OCI-LY7 (cell line): ENCODE measurements at regions not wholly inside any gene's neighbourhood (a gene's known extent, or its start where the extent isn't known, plus 50 kb on each side); places are given as distances from the start of the nearest gene placed in this dataset.

ENCODE experiments used
- CTCF ChIP-seq: fragments of 200-600 bp; sonication (generic); conservative IDR thresholded peaks from 2 replicates; pipeline ENCODE4 v1.5.1; 2014; ENCODE audit warnings: mild to moderate bottlenecking, antibody characterized with exemption, low read length, moderate library complexity, mixed read lengths
- EZH2phosphoT487 ChIP-seq: fragments of 200-600 bp; sonication (generic); IDR thresholded peaks from 2 replicates; pipeline ENCODE4 v1.6.1; 2018; ENCODE audit warnings: low read depth, borderline replicate concordance, mild to moderate bottlenecking, mixed run types, antibody characterized with exemption, low read length, moderate library complexity, mixed read lengths

GRCh38 chr13:76267216-76267615, 619.0 kb downstream of the KCTD12 start:
- TF ChIP-seq CTCF (no peak), EZH2phosphoT487 (no peak)
